GM18907 (cell line): ENCODE measurements at regions not wholly inside any gene's neighbourhood (a gene's known extent, or its start where the extent isn't known, plus 50 kb on each side); places are given as distances from the start of the nearest gene placed in this dataset.
"Not testable (repeated sequence)": the region's sequence is repeated elsewhere in the genome, so short reads cannot be mapped to it uniquely, and the experiment has no call there.

ENCODE experiments used
- ATAC-seq: cut with Tn5 transposase; IDR thresholded peaks from one replicate; pipeline ENCODE4 v1.9.1; 2021; ENCODE audit warnings: mild to moderate bottlenecking, moderate library complexity; ENCODE audit not compliant: unreplicated experiment

- ATAC-seq, result no peak
Observed at GRCh38 chr12:11535127-11535526, 114.3 kb upstream of the ETV6 start.

GRCh38 chr12:11539156-11539555 lies 110.3 kb upstream of the ETV6 start:
- ATAC-seq, result no peak

GRCh38 chr12:11540156-11540555 lies 109.3 kb upstream of the ETV6 start:
- ATAC-seq, result no peak

GRCh38 chr12:11540615-11541310 lies 108.7 kb upstream of the ETV6 start:
- no peak for ATAC-seq

- ATAC-seq, result no peak
Observed at GRCh38 chr12:11542599-11542998, 106.9 kb upstream of the ETV6 start.

- no peak for ATAC-seq
Observed at GRCh38 chr12:11543457-11544158, 105.9 kb upstream of the ETV6 start.

- peak; percentile 78 for ATAC-seq
Observed at GRCh38 chr12:11545484-11546330, 103.8 kb upstream of the ETV6 start.

- not testable (repeated sequence) for ATAC-seq
Observed at GRCh38 chr12:11546582-11547270, 102.7 kb upstream of the ETV6 start.

GRCh38 chr12:11547271-11547646 lies 102.2 kb upstream of the ETV6 start:
- ATAC-seq, result not testable (repeated sequence)

- ATAC-seq, result no peak
Observed at GRCh38 chr12:11549119-11549518, 100.4 kb upstream of the ETV6 start.

GRCh38 chr12:11553871-11554533 lies 95.5 kb upstream of the ETV6 start:
- ATAC-seq, result peak; percentile 69

- no peak for ATAC-seq
Observed at GRCh38 chr12:11555195-11555594, 94.3 kb upstream of the ETV6 start.

GRCh38 chr12:11555743-11556625 lies 93.5 kb upstream of the ETV6 start:
- ATAC-seq, result no peak

- ATAC-seq, result no peak
Observed at GRCh38 chr12:11556682-11557081, 92.8 kb upstream of the ETV6 start.

- ATAC-seq, result no peak
Observed at GRCh38 chr12:11559626-11560340, 89.7 kb upstream of the ETV6 start.

- ATAC-seq, result no peak
Observed at GRCh38 chr12:11561411-11561810, 88.1 kb upstream of the ETV6 start.

GRCh38 chr12:11563785-11564739 lies 85.4 kb upstream of the ETV6 start:
- ATAC-seq, result no peak
